Liver (tissue), 8 donors: ENCODE measurements at regions not wholly inside any gene's neighbourhood (a gene's known extent, or its start where the extent isn't known, plus 50 kb on each side); places are given as distances from the start of the nearest gene placed in this dataset.

Experiments used
- DNase-seq: peaks from one replicate; pipeline ENCODE4 v3.0.0-alpha.2; 2017; ENCODE audit warnings: low spot score
- H3K27ac ChIP-seq, 2 donors: one replicate each; pipeline ENCODE4 v1.7.0; 2013; ENCODE audit warnings: inconsistent platforms in 2 of 2, low read length in 2 of 2, control low read depth in 1 of 2, low read depth in 1 of 2, mild to moderate bottlenecking in 1 of 2
- H3K27me3 ChIP-seq, 4 donors: one replicate each; pipeline versions ENCODE4 v1.6.1 to v1.7.0; 2013; ENCODE audit warnings: low read length in 3 of 4, inconsistent platforms in 1 of 4, mild to moderate bottlenecking in 1 of 4, moderate library complexity in 1 of 4; ENCODE audit not compliant: control insufficient read depth in 4 of 4, insufficient read depth in 4 of 4
- H3K36me3 ChIP-seq, 4 donors: one replicate each; pipeline versions ENCODE4 v1.6.1 to v1.7.0; 2013; ENCODE audit warnings: low read length in 3 of 4, mild to moderate bottlenecking in 3 of 4, low read depth in 1 of 4, moderate library complexity in 1 of 4; ENCODE audit not compliant: control insufficient read depth in 4 of 4, insufficient read depth in 3 of 4
- H3K4me1 ChIP-seq, 4 donors: one replicate each; pipeline versions ENCODE4 v1.6.1 to v1.7.0; 2013; ENCODE audit warnings: low read length in 3 of 4, mild to moderate bottlenecking in 3 of 4, moderate library complexity in 1 of 4; ENCODE audit not compliant: control insufficient read depth in 4 of 4, insufficient read depth in 4 of 4
- H3K4me3 ChIP-seq, 3 donors: one replicate each; pipeline versions ENCODE4 v1.6.1 to v1.7.0; 2013; ENCODE audit warnings: low read length in 3 of 3, control low read depth in 1 of 3, low read depth in 1 of 3, mild to moderate bottlenecking in 1 of 3
- H3K9ac ChIP-seq, 2 donors: one replicate each; pipeline ENCODE4 v1.7.0; 2013; ENCODE audit warnings: low read length in 2 of 2, mild to moderate bottlenecking in 2 of 2, moderate library complexity in 2 of 2, control low read depth in 1 of 2, low read depth in 1 of 2
- H3K9me3 ChIP-seq, 4 donors: one replicate each; pipeline versions ENCODE4 v1.6.1 to v1.7.0; 2013; ENCODE audit warnings: low read length in 3 of 4; ENCODE audit not compliant: control insufficient read depth in 4 of 4
- EGR1 ChIP-seq, 2 donors: IDR thresholded peaks; 2 replicates each; pipeline ENCODE4 v1.6.1; 2016 to 2018; ENCODE audit warnings: antibody characterized with exemption in 2 of 2, low read depth in 2 of 2
- FOXA1 ChIP-seq: IDR thresholded peaks from 2 replicates; pipeline ENCODE4 v1.6.1; 2016; ENCODE audit warnings: antibody characterized with exemption
- FOXA2 ChIP-seq: IDR thresholded peaks from 2 replicates; pipeline ENCODE4 v1.6.1; 2016; ENCODE audit warnings: antibody characterized with exemption
- GABPA ChIP-seq, 2 donors: IDR thresholded peaks in 1 of 2; conservative IDR thresholded peaks in 1 of 2; 2 replicates each; pipeline ENCODE4 v1.6.1; 2016; ENCODE audit warnings: antibody characterized with exemption in 2 of 2, mild to moderate bottlenecking in 1 of 2, moderate library complexity in 1 of 2
- HNF4A ChIP-seq, 2 donors: conservative IDR thresholded peaks; 2 replicates each; pipeline ENCODE4 v1.6.1; 2016; ENCODE audit warnings: antibody characterized with exemption in 2 of 2, mild to moderate bottlenecking in 2 of 2
- HNF4G ChIP-seq: IDR thresholded peaks from 2 replicates; pipeline ENCODE4 v1.6.1; 2016; ENCODE audit warnings: antibody characterized with exemption
- JUND ChIP-seq, 2 donors: IDR thresholded peaks; 2 replicates each; pipeline ENCODE4 v1.6.1; 2016; ENCODE audit warnings: antibody characterized with exemption in 2 of 2
- MAX ChIP-seq: IDR thresholded peaks from 2 replicates; pipeline ENCODE4 v1.6.1; 2016; ENCODE audit warnings: antibody characterized with exemption
- NR2F2 ChIP-seq: IDR thresholded peaks from 2 replicates; pipeline ENCODE4 v1.6.1; 2016; ENCODE audit warnings: antibody characterized with exemption
- RAD21 ChIP-seq, 2 donors: IDR thresholded peaks; 2 replicates each; pipeline ENCODE4 v1.6.1; 2016; ENCODE audit warnings: antibody characterized with exemption in 2 of 2, mild to moderate bottlenecking in 2 of 2
- REST ChIP-seq: IDR thresholded peaks from 2 replicates; pipeline ENCODE4 v1.6.1; 2016; ENCODE audit warnings: antibody characterized with exemption, mild to moderate bottlenecking
- RXRA ChIP-seq, 2 donors: IDR thresholded peaks; 2 replicates each; pipeline ENCODE4 v1.6.1; 2017 to 2018; ENCODE audit warnings: antibody characterized with exemption in 2 of 2, mild to moderate bottlenecking in 1 of 2
- SP1 ChIP-seq: IDR thresholded peaks from 2 replicates; pipeline ENCODE4 v1.6.1; 2018; ENCODE audit warnings: antibody characterized with exemption, mild to moderate bottlenecking
- TAF1 ChIP-seq: conservative IDR thresholded peaks from 2 replicates; pipeline ENCODE4 v1.6.1; 2016; ENCODE audit warnings: antibody characterized with exemption, mild to moderate bottlenecking
- YY1 ChIP-seq: IDR thresholded peaks from 2 replicates; pipeline ENCODE4 v1.6.1; 2016; ENCODE audit warnings: antibody characterized with exemption, mild to moderate bottlenecking
- WGBS: extraction: QIAGEN DNeasy Blood & Tissue Kit; methylation state at CpG from one replicate; pipeline ENCODE4 v1.1.7; 2013; 5-methylcytosine and 5-hydroxymethylcytosine counted together
- TF ChIP-seq, protein P1 (sequence below): IDR thresholded peaks from 2 replicates; pipeline ENCODE4 v1.6.1; 2016; ENCODE audit warnings: antibody characterized with exemption
- TF ChIP-seq, protein P2 (sequence below): fragments of 150-350 bp; IDR thresholded peaks from 2 replicates; pipeline ENCODE4 v1.5.1; 2017; ENCODE audit warnings: improper control_type of control experiment, low read depth, low read length; ENCODE audit not compliant: missing input control
- TF ChIP-seq, protein P3 (sequence below): IDR thresholded peaks from 2 replicates; pipeline ENCODE4 v1.6.1; 2016; ENCODE audit warnings: antibody characterized with exemption
- donor health status: healthy.
- donor health status: healthy.
- donor health status: healthy.
- donor health status: healthy.
- donor health status: healthy.

DNA sequence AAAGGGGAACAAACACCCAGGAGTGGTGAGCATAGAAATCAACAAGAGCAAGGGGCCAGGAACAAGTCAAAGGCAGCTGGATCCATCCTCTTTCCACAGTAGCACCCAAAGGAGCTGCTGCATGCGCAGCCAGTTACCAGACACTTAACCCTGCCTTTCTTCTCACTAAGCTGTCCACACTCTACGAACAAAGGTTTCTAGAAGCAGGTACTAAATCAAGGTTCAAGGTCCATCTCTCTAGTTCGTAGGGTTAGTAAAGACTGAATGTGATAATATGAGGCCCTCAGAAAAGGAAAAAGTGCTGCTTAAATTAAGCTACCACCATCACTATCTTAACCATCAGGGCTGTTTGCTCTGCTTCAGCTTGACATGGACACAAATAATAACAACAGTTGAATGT is 121.2 kb upstream of the NIPBL start:
- Histone ChIP-seq H3K27ac (no peak overlapping the region), H3K27me3 (no peaks in the 10 kb centered on the region), H3K9me3 (no peaks in the 10 kb centered on the region), H3K4me3 (no peak overlapping the region), H3K36me3 (no peaks in the 10 kb centered on the region), H3K9ac (no peak overlapping the region), H3K4me1 (no peaks in the 10 kb centered on the region)
- 66% methylated on average over 3 of the region's 3 CpGs for WGBS
- TF ChIP-seq, protein P1, sequence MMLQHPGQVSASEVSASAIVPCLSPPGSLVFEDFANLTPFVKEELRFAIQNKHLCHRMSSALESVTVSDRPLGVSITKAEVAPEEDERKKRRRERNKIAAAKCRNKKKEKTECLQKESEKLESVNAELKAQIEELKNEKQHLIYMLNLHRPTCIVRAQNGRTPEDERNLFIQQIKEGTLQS = no peak
- no peak for TF ChIP-seq FOXA1
- TF ChIP-seq, protein P2, sequence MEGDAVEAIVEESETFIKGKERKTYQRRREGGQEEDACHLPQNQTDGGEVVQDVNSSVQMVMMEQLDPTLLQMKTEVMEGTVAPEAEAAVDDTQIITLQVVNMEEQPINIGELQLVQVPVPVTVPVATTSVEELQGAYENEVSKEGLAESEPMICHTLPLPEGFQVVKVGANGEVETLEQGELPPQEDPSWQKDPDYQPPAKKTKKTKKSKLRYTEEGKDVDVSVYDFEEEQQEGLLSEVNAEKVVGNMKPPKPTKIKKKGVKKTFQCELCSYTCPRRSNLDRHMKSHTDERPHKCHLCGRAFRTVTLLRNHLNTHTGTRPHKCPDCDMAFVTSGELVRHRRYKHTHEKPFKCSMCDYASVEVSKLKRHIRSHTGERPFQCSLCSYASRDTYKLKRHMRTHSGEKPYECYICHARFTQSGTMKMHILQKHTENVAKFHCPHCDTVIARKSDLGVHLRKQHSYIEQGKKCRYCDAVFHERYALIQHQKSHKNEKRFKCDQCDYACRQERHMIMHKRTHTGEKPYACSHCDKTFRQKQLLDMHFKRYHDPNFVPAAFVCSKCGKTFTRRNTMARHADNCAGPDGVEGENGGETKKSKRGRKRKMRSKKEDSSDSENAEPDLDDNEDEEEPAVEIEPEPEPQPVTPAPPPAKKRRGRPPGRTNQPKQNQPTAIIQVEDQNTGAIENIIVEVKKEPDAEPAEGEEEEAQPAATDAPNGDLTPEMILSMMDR = no peak
- TF ChIP-seq SP1 = no peak
- TF ChIP-seq TAF1 = no peak
- TF ChIP-seq REST = no peak
- TF ChIP-seq, protein P3, sequence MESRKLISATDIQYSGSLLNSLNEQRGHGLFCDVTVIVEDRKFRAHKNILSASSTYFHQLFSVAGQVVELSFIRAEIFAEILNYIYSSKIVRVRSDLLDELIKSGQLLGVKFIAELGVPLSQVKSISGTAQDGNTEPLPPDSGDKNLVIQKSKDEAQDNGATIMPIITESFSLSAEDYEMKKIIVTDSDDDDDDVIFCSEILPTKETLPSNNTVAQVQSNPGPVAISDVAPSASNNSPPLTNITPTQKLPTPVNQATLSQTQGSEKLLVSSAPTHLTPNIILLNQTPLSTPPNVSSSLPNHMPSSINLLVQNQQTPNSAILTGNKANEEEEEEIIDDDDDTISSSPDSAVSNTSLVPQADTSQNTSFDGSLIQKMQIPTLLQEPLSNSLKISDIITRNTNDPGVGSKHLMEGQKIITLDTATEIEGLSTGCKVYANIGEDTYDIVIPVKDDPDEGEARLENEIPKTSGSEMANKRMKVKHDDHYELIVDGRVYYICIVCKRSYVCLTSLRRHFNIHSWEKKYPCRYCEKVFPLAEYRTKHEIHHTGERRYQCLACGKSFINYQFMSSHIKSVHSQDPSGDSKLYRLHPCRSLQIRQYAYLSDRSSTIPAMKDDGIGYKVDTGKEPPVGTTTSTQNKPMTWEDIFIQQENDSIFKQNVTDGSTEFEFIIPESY = no peak
- TF ChIP-seq RAD21 (IDR thresholded peaks at IDR 0.05) = no peak
- TF ChIP-seq HNF4G = no peak
- no peak for TF ChIP-seq EGR1 (IDR thresholded peaks at IDR 0.05; ENCODE audit: low read depth in 2 of 2)
- no peak for TF ChIP-seq YY1
- TF ChIP-seq FOXA2 = no peak
- TF ChIP-seq NR2F2 = no peak
- no peak for TF ChIP-seq HNF4A (conservative IDR thresholded peaks at IDR 0.05)
- no peak for TF ChIP-seq MAX
- no peak for TF ChIP-seq RXRA (IDR thresholded peaks at IDR 0.05)
- no peak for TF ChIP-seq JUND (IDR thresholded peaks at IDR 0.05)
- TF ChIP-seq GABPA (IDR thresholded peaks at IDR 0.05 in 1 of 2, conservative IDR thresholded peaks at IDR 0.05 in 1 of 2) = no peak
- DNase-seq = no peak
